ENCODE measurements at regions not wholly inside any gene's neighbourhood (a gene's known extent, or its start where the extent isn't known, plus 50 kb on each side); places are given as distances from the start of the nearest gene placed in this dataset.
"Not testable (repeated sequence)": the region's sequence is repeated elsewhere in the genome, so short reads cannot be mapped to it uniquely, and the experiment has no call there.

GRCh38 chr7:68918621-68919020 is 679.7 kb upstream of the AUTS2 start:
- no peak for DNase-seq (ENCODE audit: low spot score)

- no peak for DNase-seq (ENCODE audit: low spot score)
Measured at GRCh38 chr7:68922850-68923249, 675.4 kb upstream of the AUTS2 start.

- DNase-seq (ENCODE audit: low spot score) = no peak
Measured at GRCh38 chr7:68925241-68925640, 673.0 kb upstream of the AUTS2 start.

GRCh38 chr7:68929781-68930261 is 668.5 kb upstream of the AUTS2 start:
- DNase-seq (ENCODE audit: low spot score) = peak; percentile 85

- DNase-seq (ENCODE audit: low spot score) = no peak
Measured at GRCh38 chr7:68936471-68937035, 661.7 kb upstream of the AUTS2 start.

GRCh38 chr7:68938151-68938550 is 660.1 kb upstream of the AUTS2 start:
- no peak for DNase-seq (ENCODE audit: low spot score)

GRCh38 chr7:68943786-68944185 is 654.5 kb upstream of the AUTS2 start:
- no peak for DNase-seq (ENCODE audit: low spot score)

- DNase-seq (ENCODE audit: low spot score) = no peak
Measured at GRCh38 chr7:68955656-68956055, 642.6 kb upstream of the AUTS2 start.

- DNase-seq (ENCODE audit: low spot score) = no peak
Measured at GRCh38 chr7:68958571-68958970, 639.7 kb upstream of the AUTS2 start.

- DNase-seq (ENCODE audit: low spot score) = peak; percentile 64
Measured at GRCh38 chr7:68963552-68963951, 634.7 kb upstream of the AUTS2 start.

GRCh38 chr7:68964060-68964459 is 634.2 kb upstream of the AUTS2 start:
- DNase-seq (ENCODE audit: low spot score) = peak; percentile 45

- no peak for DNase-seq (ENCODE audit: low spot score)
Measured at GRCh38 chr7:68965351-68965750, 632.9 kb upstream of the AUTS2 start.

- no peak for DNase-seq (ENCODE audit: low spot score)
Measured at GRCh38 chr7:68967598-68967997, 630.7 kb upstream of the AUTS2 start.

- no peak for DNase-seq (ENCODE audit: low spot score)
Measured at GRCh38 chr7:68969571-68969970, 628.7 kb upstream of the AUTS2 start.

- DNase-seq (ENCODE audit: low spot score) = no peak
Measured at GRCh38 chr7:68971634-68972340, 626.5 kb upstream of the AUTS2 start.

- no peak for DNase-seq (ENCODE audit: low spot score)
Measured at GRCh38 chr7:68977385-68978055, 620.8 kb upstream of the AUTS2 start.

- DNase-seq (ENCODE audit: low spot score) = no peak
Measured at GRCh38 chr7:68978710-68979109, 619.6 kb upstream of the AUTS2 start.

- DNase-seq (ENCODE audit: low spot score) = peak; percentile 28
Measured at GRCh38 chr7:68980011-68980410, 618.3 kb upstream of the AUTS2 start.

GRCh38 chr7:68980432-68980831 is 617.8 kb upstream of the AUTS2 start:
- not testable (repeated sequence) for DNase-seq (ENCODE audit: low spot score)

- DNase-seq (ENCODE audit: low spot score) = no peak
Measured at GRCh38 chr7:68984306-68984705, 614.0 kb upstream of the AUTS2 start.

GRCh38 chr7:68994841-68995240 is 603.4 kb upstream of the AUTS2 start:
- no peak for DNase-seq (ENCODE audit: low spot score)

GRCh38 chr7:68998136-68998535 is 600.1 kb upstream of the AUTS2 start:
- no peak for DNase-seq (ENCODE audit: low spot score)

- peak; percentile 36 for DNase-seq (ENCODE audit: low spot score)
Measured at GRCh38 chr7:69002416-69002815, 595.9 kb upstream of the AUTS2 start.
